ENCODE measurements at regions not wholly inside any gene's neighbourhood (a gene's known extent, or its start where the extent isn't known, plus 50 kb on each side); places are given as distances from the start of the nearest gene placed in this dataset.
"Not testable (repeated sequence)": the region's sequence is repeated elsewhere in the genome, so short reads cannot be mapped to it uniquely, and the experiment has no call there.

DNA sequence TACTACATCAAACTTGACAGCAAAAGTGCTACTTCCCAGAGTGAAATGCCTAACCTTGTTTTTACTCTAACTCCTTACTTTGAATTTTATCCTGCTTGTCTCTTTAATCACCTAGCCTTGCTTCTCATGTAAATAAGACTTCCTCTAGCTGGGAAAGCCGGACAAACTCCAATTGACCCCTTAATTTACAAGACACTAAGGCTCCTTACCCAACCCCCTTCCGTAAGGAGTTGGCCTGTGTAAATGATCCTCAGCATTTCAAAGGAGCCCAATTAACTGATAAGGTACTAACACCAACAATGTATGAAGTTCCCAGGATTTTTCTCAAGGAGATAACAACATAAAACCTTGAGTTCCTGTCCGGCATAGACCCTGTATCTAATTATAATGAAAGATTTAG lies 1728.4 kb downstream of the BRINP3 start:
- ATAC-seq; intact Hi-C loops (cut with micrococcal nuclease); DNase-seq: not testable (repeated sequence)

- intact Hi-C loops (cut with micrococcal nuclease); DNase-seq; ATAC-seq: not testable (repeated sequence)
These were observed 1725.6 kb downstream of the BRINP3 start for GRCh38 chr1:188752027-188752426.

DNA sequence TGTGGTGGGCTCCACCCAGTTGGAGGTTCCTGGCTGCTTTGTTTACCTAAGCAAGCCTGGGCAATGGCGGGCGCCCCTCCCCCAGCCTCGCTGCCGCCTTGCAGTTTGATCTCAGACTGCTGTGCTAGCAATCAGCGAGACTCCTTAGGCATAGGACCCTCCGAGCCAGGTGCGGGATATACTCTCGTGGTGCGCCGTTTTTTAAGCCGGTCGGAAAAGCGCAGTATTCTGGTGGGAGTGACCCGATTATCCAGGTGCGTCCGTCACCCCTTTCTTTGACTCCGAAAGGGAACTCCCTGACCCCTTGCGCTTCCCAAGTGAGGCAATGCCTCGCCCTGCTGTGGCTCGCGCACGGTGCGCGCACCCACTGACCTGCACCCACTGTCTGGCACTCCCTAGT lies 1719.9 kb downstream of the BRINP3 start:
- ATAC-seq; DNase-seq; intact Hi-C loops (cut with micrococcal nuclease): not testable (repeated sequence)

DNA sequence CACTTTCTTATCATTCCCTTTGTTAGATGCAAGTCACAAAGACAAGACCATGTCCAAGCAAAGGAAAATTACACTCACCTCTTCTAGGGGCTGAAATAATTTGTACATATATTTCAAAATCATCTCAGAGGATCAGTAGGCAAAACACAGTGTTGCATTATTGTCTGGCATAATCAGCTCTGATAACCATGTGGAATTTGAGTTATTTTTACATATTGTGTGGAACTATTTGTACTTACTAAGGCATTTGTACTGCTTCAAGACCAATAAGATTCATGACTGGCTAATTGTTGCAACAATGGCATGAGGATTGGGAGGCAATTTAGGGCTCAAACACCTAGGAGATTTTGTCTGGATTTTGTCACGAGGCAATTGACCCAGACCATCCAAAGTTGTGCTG lies 1716.4 kb downstream of the BRINP3 start:
- no peak for ATAC-seq
- DNase-seq, result no peak
- intact Hi-C loops (cut with micrococcal nuclease), result no loop called here

GRCh38 chr1:188762166-188762743 lies 1715.4 kb downstream of the BRINP3 start:
- no peak for ATAC-seq
- DNase-seq, result no peak
- intact Hi-C loops (cut with micrococcal nuclease), result no loop called here

DNA sequence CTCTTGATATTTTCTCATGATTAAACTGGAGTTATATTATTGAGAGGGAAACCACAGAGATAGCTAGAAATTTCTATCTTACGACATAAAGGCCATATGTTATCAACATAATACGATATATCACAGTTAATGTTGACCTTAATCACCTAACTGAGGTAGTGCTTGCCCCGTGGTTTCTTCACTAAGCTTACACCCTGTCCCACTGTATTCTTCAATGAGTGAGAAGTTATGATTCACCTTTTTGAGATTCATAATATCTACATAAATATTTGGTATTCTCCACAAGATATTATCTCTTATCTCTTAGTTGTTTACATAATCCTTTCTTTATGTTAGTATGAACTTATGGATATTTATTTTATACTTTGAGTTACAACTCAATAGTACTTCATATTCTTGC lies 1714.1 kb downstream of the BRINP3 start:
- ATAC-seq (no peak), DNase-seq (no peak)
- intact Hi-C loops (cut with micrococcal nuclease), result no loop called here

GRCh38 chr1:188769181-188769580 lies 1708.5 kb downstream of the BRINP3 start:
- ATAC-seq, result no peak
- intact Hi-C loops (cut with micrococcal nuclease), result no loop called here
- DNase-seq, result no peak

DNA sequence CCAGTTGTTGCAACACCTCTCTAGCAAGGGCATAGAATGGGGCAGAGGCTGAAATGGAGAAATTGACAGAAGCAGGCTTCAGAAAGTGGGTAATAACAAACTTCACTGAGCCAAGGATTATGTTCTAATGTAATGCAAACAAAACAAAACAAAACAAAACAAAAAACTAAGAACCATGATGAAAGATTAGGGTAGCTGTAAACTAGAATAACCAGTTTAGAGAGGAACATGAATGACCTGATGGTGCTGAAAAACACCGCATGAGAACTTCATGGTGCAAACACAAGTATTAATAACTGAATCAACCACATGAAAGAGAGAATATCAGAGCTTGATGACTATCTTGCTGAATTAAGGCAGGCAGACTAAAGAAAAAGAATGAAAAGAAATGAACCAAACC lies 1707.7 kb downstream of the BRINP3 start:
- ATAC-seq (no peak), DNase-seq (no peak)
- intact Hi-C loops (cut with micrococcal nuclease), result no loop called here

DNA sequence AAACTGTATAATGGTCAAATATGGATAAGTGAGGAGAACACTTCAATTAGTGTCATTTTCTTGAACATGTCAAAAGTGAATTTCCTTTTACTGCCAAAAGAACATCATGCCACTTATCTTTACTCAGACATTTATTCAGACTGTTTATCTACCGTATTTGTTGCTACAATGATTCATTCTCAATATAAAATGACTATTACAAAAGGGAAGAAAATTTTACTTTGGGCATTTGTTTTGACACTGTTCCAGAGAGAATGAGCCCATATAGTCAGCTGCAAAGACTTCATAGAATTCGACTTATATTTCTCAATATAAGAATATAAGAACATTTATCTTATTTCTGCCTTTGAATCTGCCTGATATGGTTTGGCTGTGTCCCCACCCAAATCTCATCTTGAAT lies 1699.1 kb downstream of the BRINP3 start:
- ATAC-seq (no peak), DNase-seq (no peak)
- intact Hi-C loops (cut with micrococcal nuclease), result no loop called here

DNA sequence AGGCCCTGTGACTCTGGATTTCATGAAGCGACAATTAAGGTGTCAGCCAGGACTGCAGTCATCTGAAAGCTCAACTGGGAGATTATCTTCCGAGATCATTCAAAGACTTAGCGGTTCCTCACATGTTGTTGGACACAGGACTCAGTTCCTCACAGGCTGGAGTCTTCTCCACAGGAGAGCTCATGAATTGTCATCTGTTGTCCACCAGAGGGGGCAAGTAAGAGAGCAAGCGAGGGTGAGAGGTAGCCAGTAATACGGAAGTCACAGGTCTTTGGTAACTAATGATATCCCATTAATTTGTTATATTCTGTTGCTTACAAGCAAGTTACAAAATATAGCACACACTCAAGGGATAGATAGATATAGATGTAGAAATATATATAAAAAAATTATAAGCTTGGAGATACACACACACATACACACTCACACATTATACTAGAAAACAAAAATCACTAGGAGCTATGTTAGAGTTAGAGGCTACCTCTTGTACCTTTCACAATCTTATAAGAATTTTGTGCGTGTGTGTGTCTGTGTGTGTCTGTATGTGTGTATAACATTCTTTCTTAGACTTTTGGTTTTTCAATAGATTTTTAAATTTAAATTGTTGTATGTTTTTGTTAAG lies 1695.3 kb downstream of the BRINP3 start:
- ATAC-seq (no peak), DNase-seq (no peak)
- intact Hi-C loops (cut with micrococcal nuclease), result no loop called here

GRCh38 chr1:188794969-188795368 lies 1682.7 kb downstream of the BRINP3 start:
- intact Hi-C loops (cut with micrococcal nuclease), result no loop called here
- no peak for DNase-seq
- ATAC-seq, result no peak

GRCh38 chr1:188812153-188812552 lies 1665.5 kb downstream of the BRINP3 start:
- DNase-seq; intact Hi-C loops (cut with micrococcal nuclease): not testable (repeated sequence)

GRCh38 chr1:188812836-188813573 lies 1664.7 kb downstream of the BRINP3 start:
- DNase-seq; ATAC-seq; intact Hi-C loops (cut with micrococcal nuclease): not testable (repeated sequence)

More at GRCh38 chr1:188812153-188812552, 1665.5 kb downstream of the BRINP3 start:
- ATAC-seq, result not testable (repeated sequence)

- intact Hi-C loops (cut with micrococcal nuclease), result no loop called here
- DNase-seq (no peak), ATAC-seq (no peak)
These were observed 1659.8 kb downstream of the BRINP3 start for GRCh38 chr1:188817814-188818213.

GRCh38 chr1:188822248-188822647 lies 1655.4 kb downstream of the BRINP3 start:
- no peak for ATAC-seq
- DNase-seq, result no peak
- intact Hi-C loops (cut with micrococcal nuclease), result no loop called here

GRCh38 chr1:188825471-188825870 lies 1652.2 kb downstream of the BRINP3 start:
- intact Hi-C loops (cut with micrococcal nuclease), result no loop called here

GRCh38 chr1:188826800-188827199 lies 1650.9 kb downstream of the BRINP3 start:
- intact Hi-C loops (cut with micrococcal nuclease), result no loop called here
- no peak for DNase-seq

More at GRCh38 chr1:188825471-188825870, 1652.2 kb downstream of the BRINP3 start:
- DNase-seq, result no peak
- no peak for ATAC-seq

GRCh38 chr1:188827400-188827799 lies 1650.3 kb downstream of the BRINP3 start:
- ATAC-seq (no peak), DNase-seq (no peak)
- intact Hi-C loops (cut with micrococcal nuclease), result no loop called here

More at GRCh38 chr1:188826800-188827199, 1650.9 kb downstream of the BRINP3 start:
- no peak for ATAC-seq

GRCh38 chr1:188841111-188841696 lies 1636.5 kb downstream of the BRINP3 start:
- intact Hi-C loops (cut with micrococcal nuclease); ATAC-seq; DNase-seq: not testable (repeated sequence)

DNA sequence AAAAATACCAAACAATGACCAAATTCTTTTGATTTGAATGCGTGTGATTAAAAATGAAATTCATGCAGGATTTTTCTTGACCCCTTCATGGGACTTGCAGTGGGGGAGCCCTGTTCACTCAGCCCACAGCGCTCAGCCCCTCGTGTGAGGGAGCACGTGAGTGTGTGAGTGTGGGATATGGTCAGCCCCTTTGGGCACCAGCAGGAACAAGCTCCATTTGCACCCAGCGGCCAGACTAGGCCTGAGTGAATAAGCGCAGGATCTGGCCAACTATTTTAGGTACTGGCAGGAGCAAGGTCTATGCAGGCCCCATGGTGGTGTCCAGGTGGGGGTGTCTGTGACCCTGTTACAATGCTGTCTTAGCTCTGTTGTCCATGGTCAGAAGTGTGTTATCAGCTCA lies 1631.2 kb downstream of the BRINP3 start:
- DNase-seq (no peak), ATAC-seq (no peak)

More for the DNA sequence above, 1631.2 kb downstream of the BRINP3 start:
- intact Hi-C loops (cut with micrococcal nuclease), result no loop called here
